ENCODE measurements at regions not wholly inside any gene's neighbourhood (a gene's known extent, or its start where the extent isn't known, plus 50 kb on each side); places are given as distances from the start of the nearest gene placed in this dataset.
"Not testable (repeated sequence)": the region's sequence is repeated elsewhere in the genome, so short reads cannot be mapped to it uniquely, and the experiment has no call there.

- TF ChIP-seq CTCF (IDR thresholded peaks at IDR 0.05 in 2 of 3, conservative IDR thresholded peaks at IDR 0.05 in 1 of 3; ENCODE audit: borderline replicate concordance in 1 of 3, insufficient read depth in 1 of 3, low read depth in 2 of 3, low read length in 2 of 3); YY1 (IDR thresholded peaks at IDR 0.05; ENCODE audit: extremely low read depth, insufficient replicate concordance, low read depth, low read length); POLR2A (IDR thresholded peaks at IDR 0.05; ENCODE audit: borderline replicate concordance, extremely low read depth, insufficient read depth, insufficient read length); SIN3A (IDR thresholded peaks at IDR 0.05; ENCODE audit: low read depth); TCF7L2 (IDR thresholded peaks at IDR 0.05; ENCODE audit: borderline replicate concordance, extremely low read depth, insufficient read depth, insufficient read length); POLR2AphosphoS5 (IDR thresholded peaks at IDR 0.05; ENCODE audit: low read depth, low read length): not testable (repeated sequence)
These were observed 515.0 kb downstream of the TUBA3C start for GRCh38 chr13:18666585-18666984.

Measured in HCT116 (cell line).